ENCODE measurements at regions not wholly inside any gene's neighbourhood (a gene's known extent, or its start where the extent isn't known, plus 50 kb on each side); places are given as distances from the start of the nearest gene placed in this dataset.

DNA sequence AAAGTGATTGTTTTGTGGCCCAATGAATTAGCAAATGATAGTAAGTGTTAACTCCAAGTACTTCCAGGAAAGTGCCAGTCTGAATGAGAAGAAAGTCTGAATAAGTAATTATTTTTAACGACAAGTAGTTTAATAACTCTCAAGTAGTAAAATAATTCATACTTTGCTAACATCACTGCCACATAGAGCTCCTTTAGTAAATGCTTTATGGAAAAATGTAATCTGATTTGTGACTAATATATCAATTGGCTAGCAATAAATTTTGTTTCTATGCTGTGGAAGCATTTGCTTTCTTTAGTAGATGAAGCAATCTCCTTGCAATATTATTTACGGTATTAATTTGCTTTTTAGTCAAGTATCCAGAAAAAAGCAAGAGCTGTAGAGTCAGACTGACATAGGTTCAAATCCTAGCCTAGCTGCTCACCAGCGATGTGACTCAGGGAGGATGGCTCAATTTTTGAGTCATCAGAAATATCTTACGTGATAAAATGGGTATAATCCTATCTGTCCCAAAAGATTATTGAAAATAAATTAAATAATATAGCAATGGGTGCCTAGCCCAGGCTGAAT, 329.3 kb downstream of the FGFR2 start (continued):
- TF ChIP-seq ZNF687 (IDR thresholded peaks at IDR 0.05) (no peak), MXI1 (IDR thresholded peaks at IDR 0.05; ENCODE audit: low read depth, low read length) (no peak), POLR2A (IDR thresholded peaks at IDR 0.05; ENCODE audit: low read depth, low read length) (no peak), MYC (IDR thresholded peaks at IDR 0.05; ENCODE audit: insufficient read depth, insufficient read length, insufficient replicate concordance, low read length, severe bottlenecking) (no peak)

GRCh38 chr10:121270906-121271305, 327.3 kb downstream of the FGFR2 start:
- ChIA-PET POLR2A (no interaction called here), RAD21 (ENCODE audit: unreplicated experiment) (no interaction called here), SMC1A (ENCODE audit: uncharacterized antibody, unreplicated experiment) (no interaction called here), CTCF (interaction anchor here (0.6 kb wide), 1 partner anchor 366 kb away, joined by 3 read pairs; no protein-coding TSS in a partner anchor)
- H3K9me3 ChIP-seq (replicated peaks; ENCODE audit: control insufficient read depth, insufficient read depth, low read length) = no peaks in the 10 kb centered on the region
- no peaks in the 10 kb centered on the region for H3K36me3 ChIP-seq (ENCODE audit: control insufficient read depth in 2 of 2, insufficient read depth in 2 of 2, low read length in 1 of 2)
- no peaks in the 10 kb centered on the region for H3K4me1 ChIP-seq (ENCODE audit: control insufficient read depth, insufficient read depth, low read length)
- no peaks in the 10 kb centered on the region for H4K20me1 ChIP-seq (ENCODE audit: control insufficient read depth, insufficient read depth)
- ATAC-seq (no peak), FAIRE-seq (no peak), DNase-seq (ENCODE audit: low read depth, low spot score) (no peak)
- no peak overlapping the region for H3K4me3 ChIP-seq
- H3K4me2 ChIP-seq (ENCODE audit: control insufficient read depth, insufficient read depth) = no peak overlapping the region
- H3K9ac ChIP-seq (ENCODE audit: control insufficient read depth, insufficient read depth, low read length) = no peak overlapping the region
- intact Hi-C loops (cut with micrococcal nuclease; ENCODE audit: unreplicated experiment) (no loop called here), in situ Hi-C loops (cut with MboI) (no loop called here)
- no peak overlapping the region for H3K27ac ChIP-seq (ENCODE audit: control insufficient read depth, insufficient read depth)
- H2AFZ ChIP-seq (ENCODE audit: control insufficient read depth, low read depth, low read length) = no peak overlapping the region
- BruUV-seq (replicated peaks) = no TSS peak
- no peaks in the 10 kb centered on the region; a peak in 1 of 4 replicates for H3K27me3 ChIP-seq (replicated peaks in 1 of 2; ENCODE audit: control insufficient read depth in 2 of 2, insufficient read depth in 2 of 2, low read length in 1 of 2)
- 33% methylated on average over 7 of the region's 7 CpGs for WGBS (ENCODE audit: insufficient coverage, insufficient replicate concordance, low lambda C conversion rate, missing lambda C conversion rate)
- no peaks in the 10 kb centered on the region for H3K79me2 ChIP-seq (ENCODE audit: control insufficient read depth, insufficient read depth, low read length)
- TF ChIP-seq SREBF1 (IDR thresholded peaks at IDR 0.05; ENCODE audit: low read length) = no peak
- no peak for TF ChIP-seq YBX1 (IDR thresholded peaks at IDR 0.05)
- TF ChIP-seq POU2F2 (IDR thresholded peaks at IDR 0.05; ENCODE audit: borderline replicate concordance, low read depth, low read length) = no peak
- TF ChIP-seq BCL11A (IDR thresholded peaks at IDR 0.05; ENCODE audit: low read depth, low read length) = no peak
- TF ChIP-seq SUPT20H (IDR thresholded peaks at IDR 0.05; ENCODE audit: borderline replicate concordance, control insufficient read depth, low read depth, low read length) = no peak
- TF ChIP-seq JUNB (IDR thresholded peaks at IDR 0.05) = no peak
- no peak for TF ChIP-seq HDAC2 (IDR thresholded peaks at IDR 0.05)
- no peak for TF ChIP-seq NFIC (IDR thresholded peaks at IDR 0.05; ENCODE audit: low read depth, low read length)
- TF ChIP-seq EGR1 (IDR thresholded peaks at IDR 0.05; ENCODE audit: borderline replicate concordance in 1 of 2, low read depth in 2 of 2, low read length in 2 of 2) = no peak
- TF ChIP-seq, protein P1, sequence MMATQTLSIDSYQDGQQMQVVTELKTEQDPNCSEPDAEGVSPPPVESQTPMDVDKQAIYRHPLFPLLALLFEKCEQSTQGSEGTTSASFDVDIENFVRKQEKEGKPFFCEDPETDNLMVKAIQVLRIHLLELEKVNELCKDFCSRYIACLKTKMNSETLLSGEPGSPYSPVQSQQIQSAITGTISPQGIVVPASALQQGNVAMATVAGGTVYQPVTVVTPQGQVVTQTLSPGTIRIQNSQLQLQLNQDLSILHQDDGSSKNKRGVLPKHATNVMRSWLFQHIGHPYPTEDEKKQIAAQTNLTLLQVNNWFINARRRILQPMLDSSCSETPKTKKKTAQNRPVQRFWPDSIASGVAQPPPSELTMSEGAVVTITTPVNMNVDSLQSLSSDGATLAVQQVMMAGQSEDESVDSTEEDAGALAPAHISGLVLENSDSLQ (IDR thresholded peaks at IDR 0.05) = no peak
- no peak for TF ChIP-seq CHD2 (IDR thresholded peaks at IDR 0.05; ENCODE audit: borderline replicate concordance, low read depth, low read length)
- TF ChIP-seq IRF5 (IDR thresholded peaks at IDR 0.05; ENCODE audit: borderline replicate concordance) = no peak
- no peak for TF ChIP-seq POLR2AphosphoS2 (IDR thresholded peaks at IDR 0.05; ENCODE audit: low read depth, low read length)
- TF ChIP-seq SPI1 (IDR thresholded peaks at IDR 0.05; ENCODE audit: borderline replicate concordance, insufficient read depth, low read depth, low read length) = no peak
- no peak for TF ChIP-seq MTA3 (IDR thresholded peaks at IDR 0.05; ENCODE audit: borderline replicate concordance, low read length)

Measured in GM12878 (cell line).